SK-N-MC (cell line): ENCODE measurements at regions not wholly inside any gene's neighbourhood (a gene's known extent, or its start where the extent isn't known, plus 50 kb on each side); places are given as distances from the start of the nearest gene placed in this dataset.

Source experiments
- EZH2 ChIP-seq: fragments of 200-600 bp; sonication (generic); IDR thresholded peaks from one replicate; pipeline ENCODE4 v1.6.1; 2017; ENCODE audit warnings: antibody characterized with exemption
- POLR2AphosphoS5 ChIP-seq: IDR thresholded peaks from 2 replicates; pipeline ENCODE4 v1.6.1; 2012; ENCODE audit warnings: mild to moderate bottlenecking, low read depth, low read length, borderline replicate concordance

DNA sequence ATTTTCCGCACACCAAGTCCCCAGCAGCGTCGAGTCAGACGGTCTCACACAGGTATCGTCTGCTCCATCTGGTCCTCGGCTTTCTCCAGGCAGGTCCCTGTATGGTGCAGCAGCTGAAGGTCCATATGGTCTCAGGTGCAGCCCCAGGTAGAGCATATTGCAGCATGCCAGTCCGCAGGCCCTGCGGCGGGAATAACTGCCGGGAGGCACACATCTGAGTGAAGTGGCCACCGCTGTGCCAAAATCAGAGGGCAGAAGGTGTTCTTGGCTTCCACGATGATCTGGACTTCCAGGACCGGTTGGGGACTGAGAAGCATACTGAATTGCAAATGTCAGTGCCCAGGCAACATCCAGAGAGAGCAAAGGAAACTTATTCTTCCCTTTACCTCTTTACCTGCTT is 320.3 kb downstream of the RNF144A start:
- TF ChIP-seq POLR2AphosphoS5, result no peak
- TF ChIP-seq EZH2, result no peak
